Gastroesophageal sphincter (tissue), 4 donors: ENCODE measurements at regions not wholly inside any gene's neighbourhood (a gene's known extent, or its start where the extent isn't known, plus 50 kb on each side); places are given as distances from the start of the nearest gene placed in this dataset.

ENCODE experiments used
- ATAC-seq: fragments of 150-250 bp; one replicate; pipeline ENCODE4 v1.9.1; 2016; ENCODE audit warnings: mild to moderate bottlenecking, moderate library complexity
- H3K27ac ChIP-seq, 4 donors: fragments of 200-600 bp; sonication (generic) in 3 of 4; 1 replicate in 3 of 4; 2 replicates in 1 of 4; pipeline ENCODE4 v1.5.1; 2016 to 2019
- H3K27me3 ChIP-seq: fragments of 200-600 bp; sonication (generic); one replicate; pipeline ENCODE4 v1.5.1; 2019
- H3K36me3 ChIP-seq, 2 donors: fragments of 200-600 bp; sonication (generic); one replicate each; pipeline ENCODE4 v1.5.1; 2019; ENCODE audit warnings: control low read depth in 1 of 2
- H3K4me1 ChIP-seq, 3 donors: fragments of 200-600 bp; sonication (generic); 1 replicate in 2 of 3; 2 replicates in 1 of 3; pipeline ENCODE4 v1.5.1; 2016 to 2019; ENCODE audit warnings: control low read depth in 2 of 3
- H3K4me3 ChIP-seq, 2 donors: fragments of 200-600 bp; sonication (generic); one replicate each; pipeline ENCODE4 v1.5.1; 2019; ENCODE audit warnings: mild to moderate bottlenecking in 1 of 2, moderate library complexity in 1 of 2
- H3K9me3 ChIP-seq, 3 donors: fragments of 200-600 bp; sonication (generic); one replicate each; pipeline ENCODE4 v1.5.1; 2017 to 2019; ENCODE audit warnings: control low read depth in 2 of 3
- CTCF ChIP-seq, 4 experiments: fragments of 200-600 bp in 2 of 4; fragments of 450-650 bp in 2 of 4; sonication (generic) in 1 of 4; IDR thresholded peaks; one replicate each; pipeline ENCODE4 v1.5.1; 2017 to 2019; ENCODE audit warnings: antibody characterized with exemption in 4 of 4, mild to moderate bottlenecking in 2 of 4, moderate library complexity in 2 of 4
- EP300 ChIP-seq: sonication (generic); formaldehyde crosslinking; IDR thresholded peaks from one replicate; pipeline ENCODE4 v1.6.1; 2017; ENCODE audit warnings: antibody characterized with exemption, mild to moderate bottlenecking
- POLR2A ChIP-seq, 2 donors: fragments of 450-650 bp; IDR thresholded peaks; one replicate each; pipeline ENCODE4 v1.6.1; 2017; ENCODE audit warnings: antibody characterized with exemption in 2 of 2, mild to moderate bottlenecking in 2 of 2, moderate library complexity in 1 of 2
- POLR2AphosphoS5 ChIP-seq: sonication (generic); formaldehyde crosslinking; IDR thresholded peaks from one replicate; pipeline ENCODE4 v1.6.1; 2017; ENCODE audit warnings: antibody characterized with exemption
- WGBS, 2 donors: methylation state at CpG; one replicate each; pipeline ENCODE4 v1.1.5; 2018; ENCODE audit warnings: low coverage in 1 of 2; 5-methylcytosine and 5-hydroxymethylcytosine counted together

GRCh38 chr6:104505838-104506237 is 353.9 kb downstream of the HACE1 start:
- no peak for ATAC-seq

GRCh38 chr6:104500265-104500664 is 359.5 kb downstream of the HACE1 start:
- WGBS, 2 donors: 65 to 78% methylated on average over 2 of the region's 2 CpGs
- H3K27me3 ChIP-seq: no peaks in the 10 kb centered on the region
- TF ChIP-seq POLR2AphosphoS5 (no peak), EP300 (no peak), CTCF (IDR thresholded peaks at IDR 0.05) (no peak), POLR2A (IDR thresholded peaks at IDR 0.05) (no peak)
- H3K9me3 ChIP-seq: no peaks in the 10 kb centered on the region
- no peaks in the 10 kb centered on the region for H3K4me1 ChIP-seq
- no peak overlapping the region for H3K4me3 ChIP-seq
- no peaks in the 10 kb centered on the region for H3K36me3 ChIP-seq
- ATAC-seq: no peak
- no peak overlapping the region for H3K27ac ChIP-seq

More at GRCh38 chr6:104505838-104506237, 353.9 kb downstream of the HACE1 start:
- Histone ChIP-seq H3K9me3 (no peaks in the 10 kb centered on the region), H3K4me1 (no peaks in the 10 kb centered on the region), H3K36me3 (no peaks in the 10 kb centered on the region), H3K27me3 (no peaks in the 10 kb centered on the region), H3K4me3 (no peak overlapping the region), H3K27ac (no peak overlapping the region)
- WGBS, 2 donors: 40 to 58% methylated on average over 1 to 2 of the region's 2 CpGs
- TF ChIP-seq POLR2A (IDR thresholded peaks at IDR 0.05) (no peak), CTCF (IDR thresholded peaks at IDR 0.05) (no peak), POLR2AphosphoS5 (no peak), EP300 (no peak)

GRCh38 chr6:104486035-104486434 is 373.7 kb downstream of the HACE1 start:
- Histone ChIP-seq H3K27ac (no peak overlapping the region), H3K27me3 (no peaks in the 10 kb centered on the region), H3K9me3 (no peaks in the 10 kb centered on the region), H3K4me3 (no peak overlapping the region), H3K4me1 (no peaks in the 10 kb centered on the region), H3K36me3 (no peaks in the 10 kb centered on the region)
- TF ChIP-seq EP300 (no peak), POLR2A (IDR thresholded peaks at IDR 0.05) (no peak), CTCF (IDR thresholded peaks at IDR 0.05) (no peak)
- ATAC-seq: no peak
- 49 to 76% methylated on average over 3 of the region's 3 CpGs for WGBS, 2 donors

GRCh38 chr6:104484626-104485025 is 375.1 kb downstream of the HACE1 start:
- H3K4me3 ChIP-seq: no peak overlapping the region
- H3K9me3 ChIP-seq: no peaks in the 10 kb centered on the region
- H3K27me3 ChIP-seq: no peaks in the 10 kb centered on the region
- H3K4me1 ChIP-seq: no peaks in the 10 kb centered on the region
- H3K27ac ChIP-seq: no peak overlapping the region
- 60% methylated on average over 1 of the region's 3 CpGs; no CpG with 5 or more reads in 1 of the 2 donors for WGBS, 2 donors
- ATAC-seq: no peak
- TF ChIP-seq POLR2AphosphoS5 (no peak), EP300 (no peak), POLR2A (IDR thresholded peaks at IDR 0.05) (no peak), CTCF (IDR thresholded peaks at IDR 0.05) (no peak)
- no peaks in the 10 kb centered on the region for H3K36me3 ChIP-seq

GRCh38 chr6:104484191-104484590 is 375.5 kb downstream of the HACE1 start:
- no peaks in the 10 kb centered on the region for H3K36me3 ChIP-seq
- H3K4me3 ChIP-seq: no peak overlapping the region
- 57 to 67% methylated on average over 1 of the region's 1 CpG for WGBS, 2 donors
- no peak overlapping the region for H3K27ac ChIP-seq
- H3K27me3 ChIP-seq: no peaks in the 10 kb centered on the region
- no peak for ATAC-seq
- no peak for TF ChIP-seq POLR2A (IDR thresholded peaks at IDR 0.05)
- no peak for TF ChIP-seq POLR2AphosphoS5
- TF ChIP-seq CTCF (IDR thresholded peaks at IDR 0.05): no peak
- no peak for TF ChIP-seq EP300
- no peaks in the 10 kb centered on the region for H3K4me1 ChIP-seq
- H3K9me3 ChIP-seq: no peaks in the 10 kb centered on the region
